BJ (cell line): ENCODE measurements at regions not wholly inside any gene's neighbourhood (a gene's known extent, or its start where the extent isn't known, plus 50 kb on each side); places are given as distances from the start of the nearest gene placed in this dataset.
"Not testable (repeated sequence)": the region's sequence is repeated elsewhere in the genome, so short reads cannot be mapped to it uniquely, and the experiment has no call there.

ENCODE experiments used
- CTCF ChIA-PET: fragments of 350-600 bp; formaldehyde crosslinking; extraction: SDS; loops from one replicate; lab custom pipeline; 2021; ENCODE audit warnings: antibody characterized with exemption, inconsistent platforms; lab: Yijun Ruan, JAX
- POLR2A ChIA-PET: fragments of 300-600 bp; sonication (Branson Sonifier 250); formaldehyde crosslinking; extraction: SDS; loops from one replicate; lab custom pipeline; 2021; ENCODE audit warnings: antibody characterized with exemption; lab: Charles Lee
- DNase-seq: peaks from one replicate; pipeline ENCODE4 v3.0.0-alpha.2; 2011; ENCODE audit warnings: low read depth
- H3K27me3 ChIP-seq: 2 replicates; pipeline ENCODE4 v1.6.0; 2011; ENCODE audit warnings: low read length; ENCODE audit not compliant: control insufficient read depth, insufficient read depth
- H3K36me3 ChIP-seq: 2 replicates; pipeline ENCODE4 v1.5.1; 2011; ENCODE audit warnings: low read length; ENCODE audit not compliant: control insufficient read depth, insufficient read depth
- H3K4me3 ChIP-seq: 2 replicates; pipeline ENCODE4 v1.5.1; 2011; ENCODE audit warnings: low read depth, mild to moderate bottlenecking, control low read depth, low read length
- CTCF ChIP-seq: IDR thresholded peaks from 2 replicates; pipeline ENCODE4 v1.5.1; 2011; ENCODE audit warnings: low read depth, mild to moderate bottlenecking, control low read depth, inconsistent platforms, low read length, moderate library complexity; ENCODE audit not compliant: insufficient read depth

- ChIA-PET CTCF (no interaction called here), POLR2A (no interaction called here)
- no peaks in the 10 kb centered on the region for H3K27me3 ChIP-seq
- H3K36me3 ChIP-seq = no peaks in the 10 kb centered on the region
- DNase-seq = no peak
- TF ChIP-seq CTCF = no peak
- no peak overlapping the region for H3K4me3 ChIP-seq
Measured at GRCh38 chr1:79705218-79705617, 698.7 kb upstream of the ADGRL4 start.

- Histone ChIP-seq H3K27me3 (no peaks in the 10 kb centered on the region), H3K4me3 (no peak overlapping the region), H3K36me3 (no peaks in the 10 kb centered on the region)
- DNase-seq = no peak
- CTCF ChIA-PET = no interaction called here
- no peak for TF ChIP-seq CTCF
- POLR2A ChIA-PET = no interaction called here
Measured at GRCh38 chr1:79704067-79704466, 697.5 kb upstream of the ADGRL4 start.

- DNase-seq, CTCF ChIA-PET, H3K4me3 ChIP-seq, H3K27me3 ChIP-seq, H3K36me3 ChIP-seq, POLR2A ChIA-PET: not testable (repeated sequence)
Measured at GRCh38 chr1:79702336-79702999, 695.9 kb upstream of the ADGRL4 start.

- H3K27me3 ChIP-seq = no peaks in the 10 kb centered on the region
- no peak for TF ChIP-seq CTCF
- POLR2A ChIA-PET = no interaction called here
- no peak for DNase-seq
- H3K4me3 ChIP-seq = no peak overlapping the region
- CTCF ChIA-PET = no interaction called here
- H3K36me3 ChIP-seq = no peaks in the 10 kb centered on the region
Measured at GRCh38 chr1:79695138-79695537, 688.6 kb upstream of the ADGRL4 start.

- ChIA-PET CTCF (no interaction called here), POLR2A (no interaction called here)
- H3K27me3 ChIP-seq = no peaks in the 10 kb centered on the region
- no peaks in the 10 kb centered on the region for H3K36me3 ChIP-seq
- DNase-seq = no peak
- TF ChIP-seq CTCF = no peak
- H3K4me3 ChIP-seq = no peak overlapping the region
Measured at GRCh38 chr1:79694241-79694640, 687.7 kb upstream of the ADGRL4 start.
